SK-N-SH (cell line): ENCODE measurements at regions not wholly inside any gene's neighbourhood (a gene's known extent, or its start where the extent isn't known, plus 50 kb on each side); places are given as distances from the start of the nearest gene placed in this dataset.

ENCODE experiments used
- CTCF ChIA-PET: fragments of 300-600, 350-600 bp; formaldehyde crosslinking; extraction: SDS; loops from one replicate; lab custom pipeline; 2021; lab: Yijun Ruan, JAX
- POLR2A ChIA-PET: fragments of 350-600 bp; sonication (Branson Sonifier 250); formaldehyde crosslinking; extraction: SDS; loops from one replicate; lab custom pipeline; 2020; ENCODE audit warnings: antibody characterized with exemption, inconsistent platforms; lab: Yijun Ruan, JAX
- DNase-seq: peaks from one replicate; pipeline ENCODE4 v3.0.0; 2012
- H2AFZ ChIP-seq: fragments of 200-600 bp; sonication (generic); 2 replicates; pipeline ENCODE4 v1.8.1; 2016; ENCODE audit warnings: antibody characterized with exemption, mild to moderate bottlenecking, low read depth
- H3F3A ChIP-seq: fragments of 200-600 bp; sonication (generic); replicated peaks from 2 replicates; pipeline ENCODE3; 2016; ENCODE audit warnings: antibody characterized with exemption, mild to moderate bottlenecking; ENCODE audit not compliant: insufficient read depth
- H3K27ac ChIP-seq, 2 experiments: fragments of 200-500 bp in 1 of 2; fragments of 200-600 bp in 1 of 2; sonication (Bioruptor generic) in 1 of 2; sonication (generic), shearing (Covaris generic) in 1 of 2; 2 replicates each; pipeline versions ENCODE4 v1.5.1 to v1.6.1; 2014 to 2016; ENCODE audit warnings: low read depth in 2 of 2, inconsistent platforms in 1 of 2, low read length in 1 of 2, mild to moderate bottlenecking in 1 of 2, mixed read lengths in 1 of 2
- H3K27me3 ChIP-seq: fragments of 200-600 bp; sonication (generic), shearing (Covaris generic); 2 replicates; pipeline ENCODE4 v1.6.1; 2016; ENCODE audit warnings: mixed run types; ENCODE audit not compliant: insufficient read depth
- H3K36me3 ChIP-seq, 2 experiments: fragments of 200-500 bp in 1 of 2; fragments of 200-600 bp in 1 of 2; sonication (Bioruptor generic) in 1 of 2; sonication (generic) in 1 of 2; replicated peaks in 1 of 2; 2 replicates each; pipeline versions ENCODE3 to v1.5.1; 2014 to 2016; ENCODE audit warnings: low read length in 1 of 2, mild to moderate bottlenecking in 1 of 2; ENCODE audit not compliant: insufficient read depth in 2 of 2, control insufficient read depth in 1 of 2
- H3K4me1 ChIP-seq, 2 experiments: fragments of 200-500 bp in 1 of 2; fragments of 200-600 bp in 1 of 2; sonication (Bioruptor generic) in 1 of 2; sonication (generic), shearing (Covaris generic) in 1 of 2; 2 replicates each; pipeline versions ENCODE4 v1.5.1 to v1.6.1; 2014 to 2016; ENCODE audit warnings: low read depth in 1 of 2, low read length in 1 of 2, mixed run types in 1 of 2; ENCODE audit not compliant: insufficient read depth in 2 of 2, control insufficient read depth in 1 of 2
- H3K4me2 ChIP-seq: fragments of 200-600 bp; sonication (generic), shearing (Covaris generic); 2 replicates; pipeline ENCODE4 v1.6.1; 2017; ENCODE audit warnings: mixed run types
- H3K4me3 ChIP-seq, 2 experiments: fragments of 200-500 bp in 1 of 2; fragments of 200-600 bp in 1 of 2; sonication (Bioruptor generic) in 1 of 2; sonication (generic), shearing (Covaris generic) in 1 of 2; 2 replicates each; pipeline versions ENCODE4 v1.5.1 to v1.8.1; 2014 to 2016; ENCODE audit warnings: low read depth in 2 of 2, inconsistent platforms in 1 of 2, low read length in 1 of 2, mild to moderate bottlenecking in 1 of 2, mixed read lengths in 1 of 2, moderate library complexity in 1 of 2
- H3K79me2 ChIP-seq: fragments of 200-600 bp; sonication (generic); 2 replicates; pipeline ENCODE4 v1.8.1; 2017; ENCODE audit warnings: mild to moderate bottlenecking; ENCODE audit not compliant: insufficient read depth
- H3K9ac ChIP-seq: fragments of 200-600 bp; sonication (generic); 2 replicates; pipeline ENCODE4 v1.6.1; 2017; ENCODE audit warnings: mixed run types
- H3K9me2 ChIP-seq: fragments of 200-600 bp; sonication (generic); 2 replicates; pipeline ENCODE4 v1.6.1; 2017; ENCODE audit warnings: mixed run types
- H3K9me3 ChIP-seq: fragments of 200-600 bp; sonication (generic); 2 replicates; pipeline ENCODE4 v1.6.1; 2017; ENCODE audit warnings: mixed run types, mild to moderate bottlenecking, moderate library complexity
- H4K20me1 ChIP-seq: fragments of 200-600 bp; sonication (generic); 2 replicates; pipeline ENCODE4 v1.6.1; 2017; ENCODE audit warnings: mild to moderate bottlenecking, mixed run types; ENCODE audit not compliant: insufficient read depth
- FOSL2 ChIP-seq: IDR thresholded peaks from 2 replicates; pipeline ENCODE4 v1.4.0; 2012; ENCODE audit warnings: low read depth, mild to moderate bottlenecking, moderate library complexity, borderline replicate concordance
- GABPA ChIP-seq: IDR thresholded peaks from 2 replicates; pipeline ENCODE4 v1.4.0; 2012; ENCODE audit warnings: low read depth, mild to moderate bottlenecking
- IRF3 ChIP-seq: fragments of 150-350 bp; IDR thresholded peaks from 2 replicates; pipeline ENCODE4 v1.6.1; 2016; ENCODE audit warnings: mild to moderate bottlenecking, low read depth, low read length
- MAX ChIP-seq: IDR thresholded peaks from 2 replicates; pipeline ENCODE4 v1.4.0; 2012; ENCODE audit warnings: low read depth
- NFIC ChIP-seq: IDR thresholded peaks from 2 replicates; pipeline ENCODE4 v1.4.0; 2012; ENCODE audit warnings: borderline replicate concordance
- PBX3 ChIP-seq: IDR thresholded peaks from 2 replicates; pipeline ENCODE4; 2012
- POLR2AphosphoS5 ChIP-seq: IDR thresholded peaks from 2 replicates; pipeline ENCODE4 v1.6.1; 2012; ENCODE audit warnings: low read depth, low read length
- SMC3 ChIP-seq: IDR thresholded peaks from 2 replicates; pipeline ENCODE4 v1.6.1; 2012; ENCODE audit warnings: low read depth, low read length, improper control_type of control experiment
- TCF12 ChIP-seq: IDR thresholded peaks from 2 replicates; pipeline ENCODE4 v1.4.0; 2012
- YY1 ChIP-seq: IDR thresholded peaks from 2 replicates; pipeline ENCODE4 v1.4.0; 2012; ENCODE audit warnings: low read depth, mild to moderate bottlenecking
- WGBS: methylation state at CpG from one replicate; pipeline ENCODE4 v1.1.6; 2017; ENCODE audit warnings: low lambda C conversion rate; 5-methylcytosine and 5-hydroxymethylcytosine counted together
- TF ChIP-seq, protein P1 (sequence below): fragments of 200-600 bp; sonication (generic); IDR thresholded peaks from 2 replicates; pipeline ENCODE4 v1.6.1; 2017; ENCODE audit warnings: antibody characterized with exemption, mild to moderate bottlenecking, moderate library complexity
- TF ChIP-seq, protein P2 (sequence below): IDR thresholded peaks from 2 replicates; pipeline ENCODE4 v1.4.0; 2012; ENCODE audit warnings: low read depth, borderline replicate concordance

- H3K27ac ChIP-seq: no peak overlapping the region
- no peak for DNase-seq
These were observed 518.9 kb upstream of the CELF2 start for GRCh38 chr10:10498781-10499180.

More at GRCh38 chr10:10498781-10499180, 518.9 kb upstream of the CELF2 start:
- Histone ChIP-seq H3K9ac (no peak overlapping the region), H3K4me1 (no peaks in the 10 kb centered on the region), H3K4me2 (no peak overlapping the region), H3K9me3 (no peaks in the 10 kb centered on the region), H3F3A (no peaks in the 10 kb centered on the region)
- CTCF ChIA-PET: no interaction called here
- TF ChIP-seq IRF3 (no peak), PBX3 (no peak), YY1 (no peak), MAX (no peak), NFIC (no peak), GABPA (no peak), FOSL2 (no peak), SMC3 (no peak), POLR2AphosphoS5 (no peak), TCF12 (no peak)
- TF ChIP-seq, protein P1, sequence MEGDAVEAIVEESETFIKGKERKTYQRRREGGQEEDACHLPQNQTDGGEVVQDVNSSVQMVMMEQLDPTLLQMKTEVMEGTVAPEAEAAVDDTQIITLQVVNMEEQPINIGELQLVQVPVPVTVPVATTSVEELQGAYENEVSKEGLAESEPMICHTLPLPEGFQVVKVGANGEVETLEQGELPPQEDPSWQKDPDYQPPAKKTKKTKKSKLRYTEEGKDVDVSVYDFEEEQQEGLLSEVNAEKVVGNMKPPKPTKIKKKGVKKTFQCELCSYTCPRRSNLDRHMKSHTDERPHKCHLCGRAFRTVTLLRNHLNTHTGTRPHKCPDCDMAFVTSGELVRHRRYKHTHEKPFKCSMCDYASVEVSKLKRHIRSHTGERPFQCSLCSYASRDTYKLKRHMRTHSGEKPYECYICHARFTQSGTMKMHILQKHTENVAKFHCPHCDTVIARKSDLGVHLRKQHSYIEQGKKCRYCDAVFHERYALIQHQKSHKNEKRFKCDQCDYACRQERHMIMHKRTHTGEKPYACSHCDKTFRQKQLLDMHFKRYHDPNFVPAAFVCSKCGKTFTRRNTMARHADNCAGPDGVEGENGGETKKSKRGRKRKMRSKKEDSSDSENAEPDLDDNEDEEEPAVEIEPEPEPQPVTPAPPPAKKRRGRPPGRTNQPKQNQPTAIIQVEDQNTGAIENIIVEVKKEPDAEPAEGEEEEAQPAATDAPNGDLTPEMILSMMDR: no peak
- TF ChIP-seq, protein P2, sequence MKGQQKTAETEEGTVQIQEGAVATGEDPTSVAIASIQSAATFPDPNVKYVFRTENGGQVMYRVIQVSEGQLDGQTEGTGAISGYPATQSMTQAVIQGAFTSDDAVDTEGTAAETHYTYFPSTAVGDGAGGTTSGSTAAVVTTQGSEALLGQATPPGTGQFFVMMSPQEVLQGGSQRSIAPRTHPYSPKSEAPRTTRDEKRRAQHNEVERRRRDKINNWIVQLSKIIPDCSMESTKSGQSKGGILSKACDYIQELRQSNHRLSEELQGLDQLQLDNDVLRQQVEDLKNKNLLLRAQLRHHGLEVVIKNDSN: no peak
- TF ChIP-seq, all 33 proteins: peak for 0
- Histone ChIP-seq H3K9me2 (no peaks in the 10 kb centered on the region), H2AFZ (no peak overlapping the region), H3K36me3 (no peaks in the 10 kb centered on the region), H3K4me3 (no peak overlapping the region), H3K27me3 (no peaks in the 10 kb centered on the region), H3K79me2 (no peaks in the 10 kb centered on the region), H4K20me1 (no peaks in the 10 kb centered on the region)
- WGBS: 57% methylated on average over 3 of the region's 3 CpGs
- POLR2A ChIA-PET: no interaction called here
